Spinal cord (tissue), 9 donors: ENCODE measurements at regions not wholly inside any gene's neighbourhood (a gene's known extent, or its start where the extent isn't known, plus 50 kb on each side); places are given as distances from the start of the nearest gene placed in this dataset.

ENCODE experiments used
- DNase-seq, 6 donors: peaks; one replicate each; pipeline versions ENCODE4 v3.0.0 to v3.0.0-alpha.2; 2013 to 2015; ENCODE audit warnings: low spot score in 6 of 6, low read depth in 4 of 6
- H3K27ac ChIP-seq: one replicate; pipeline ENCODE4 v1.5.1; 2013; ENCODE audit warnings: low read depth, low read length, control low read depth
- H3K27me3 ChIP-seq: one replicate; pipeline ENCODE4 v1.6.1; 2013; ENCODE audit warnings: low read length; ENCODE audit not compliant: control insufficient read depth, insufficient read depth
- H3K36me3 ChIP-seq: one replicate; pipeline ENCODE4 v1.6.1; 2013; ENCODE audit warnings: low read length; ENCODE audit not compliant: control insufficient read depth, insufficient read depth
- H3K4me1 ChIP-seq: one replicate; pipeline ENCODE4 v1.6.1; 2013; ENCODE audit warnings: low read length; ENCODE audit not compliant: control insufficient read depth, insufficient read depth
- H3K4me3 ChIP-seq: one replicate; pipeline ENCODE4 v1.5.1; 2013; ENCODE audit warnings: low read depth, low read length, control low read depth
- H3K9me3 ChIP-seq: one replicate; pipeline ENCODE4 v1.6.1; 2013; ENCODE audit warnings: low read length; ENCODE audit not compliant: control insufficient read depth, insufficient read depth
- WGBS: methylation state at CpG from one replicate; pipeline ENCODE4 v1.1.5; 2013; ENCODE audit warnings: missing lambda C conversion rate; ENCODE audit not compliant: insufficient coverage; 5-methylcytosine and 5-hydroxymethylcytosine counted together
- donor health status: healthy.

- DNase-seq: peak in 2 of 6 donors; percentile 14 to 53
- H3K36me3 ChIP-seq: no peaks in the 10 kb centered on the region
- WGBS: 40% methylated on average over 1 of the region's 3 CpGs
- no peaks in the 10 kb centered on the region for H3K27me3 ChIP-seq
- H3K4me3 ChIP-seq: no peak overlapping the region
- peaks cover 7% of the 10 kb centered on the region for H3K4me1 ChIP-seq
- H3K9me3 ChIP-seq: no peaks in the 10 kb centered on the region
- H3K27ac ChIP-seq: no peak overlapping the region
Measured at GRCh38 chr10:125375210-125375609, 214.8 kb upstream of the CTBP2 start.

GRCh38 chr10:125373546-125373945, 213.2 kb upstream of the CTBP2 start:
- Histone ChIP-seq H3K9me3 (no peaks in the 10 kb centered on the region), H3K27ac (no peak overlapping the region), H3K4me3 (no peak overlapping the region), H3K36me3 (no peaks in the 10 kb centered on the region), H3K4me1 (peaks cover 8% of the 10 kb centered on the region), H3K27me3 (no peaks in the 10 kb centered on the region)
- 91% methylated on average over 6 of the region's 6 CpGs for WGBS
- DNase-seq: no peak

- H3K27ac ChIP-seq: no peak overlapping the region
- H3K36me3 ChIP-seq: no peaks in the 10 kb centered on the region
- no peak overlapping the region for H3K4me3 ChIP-seq
- WGBS: 14% methylated on average over 17 of the region's 17 CpGs
- H3K4me1 ChIP-seq: peaks cover 8% of the 10 kb centered on the region
- peak in 2 of 6 donors; percentile 32 to 90 for DNase-seq
- no peaks in the 10 kb centered on the region for H3K9me3 ChIP-seq
- no peaks in the 10 kb centered on the region for H3K27me3 ChIP-seq
Measured at GRCh38 chr10:125370578-125370977, 210.2 kb upstream of the CTBP2 start.

DNA sequence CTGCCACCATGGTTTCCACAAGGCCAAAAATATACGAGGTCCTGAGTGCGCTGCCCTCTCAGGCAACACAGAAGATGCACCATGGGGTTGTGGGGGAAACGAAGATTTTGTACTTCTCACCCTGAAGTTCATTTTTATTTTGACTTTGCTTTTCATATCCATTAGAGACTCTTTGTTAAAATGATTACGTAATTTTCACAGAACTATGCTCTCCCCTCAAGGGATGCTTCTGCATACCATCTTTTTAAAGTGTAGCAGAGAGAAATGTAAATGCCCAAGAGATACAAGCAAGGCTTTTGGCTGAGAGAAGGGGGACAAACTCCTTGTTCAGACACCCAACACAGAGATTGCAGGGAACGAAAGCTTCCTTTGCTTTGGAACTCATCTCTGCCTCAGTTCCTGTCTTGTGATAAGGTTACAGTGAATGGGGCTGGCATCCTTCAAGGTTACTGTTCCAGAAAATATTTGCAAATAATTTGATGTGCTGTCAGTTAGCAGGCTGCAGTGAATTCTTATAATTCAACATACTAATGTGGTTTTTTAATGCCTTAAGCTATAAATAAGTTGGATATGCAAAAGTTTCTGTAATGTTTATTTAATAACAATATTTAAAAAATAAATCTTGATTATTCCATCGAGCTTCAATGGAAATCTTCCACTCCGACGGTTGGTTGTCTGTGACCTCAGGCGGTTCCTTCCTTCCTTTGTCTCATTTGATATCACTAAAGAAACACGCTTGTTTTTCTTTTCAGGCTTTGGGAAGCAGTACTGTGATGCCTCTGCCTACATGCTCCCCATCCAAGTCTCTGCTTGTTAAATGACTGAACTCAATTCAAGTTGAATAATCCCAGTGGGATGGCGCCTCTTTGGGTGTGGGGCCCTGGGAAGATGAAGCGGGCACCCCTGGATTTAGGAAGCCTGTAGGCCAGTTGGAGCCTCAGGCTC, 209.3 kb upstream of the CTBP2 start:
- Histone ChIP-seq H3K27ac (no peak overlapping the region), H3K27me3 (no peaks in the 10 kb centered on the region), H3K9me3 (no peaks in the 10 kb centered on the region), H3K4me3 (no peak overlapping the region), H3K36me3 (no peaks in the 10 kb centered on the region), H3K4me1 (peaks cover 8% of the 10 kb centered on the region)
- WGBS: 92% methylated on average over 6 of the region's 12 CpGs
- no peak for DNase-seq

GRCh38 chr10:125368146-125368545, 207.8 kb upstream of the CTBP2 start:
- H3K36me3 ChIP-seq: no peaks in the 10 kb centered on the region

GRCh38 chr10:125363791-125364190, 203.4 kb upstream of the CTBP2 start:
- no peaks in the 10 kb centered on the region for H3K27me3 ChIP-seq
- no peaks in the 10 kb centered on the region for H3K9me3 ChIP-seq
- H3K36me3 ChIP-seq: no peaks in the 10 kb centered on the region

More at GRCh38 chr10:125368146-125368545, 207.8 kb upstream of the CTBP2 start:
- peaks cover 8% of the 10 kb centered on the region for H3K4me1 ChIP-seq
- H3K4me3 ChIP-seq: no peak overlapping the region
- H3K9me3 ChIP-seq: no peaks in the 10 kb centered on the region
- no peak for DNase-seq
- no peaks in the 10 kb centered on the region for H3K27me3 ChIP-seq
- no peak overlapping the region for H3K27ac ChIP-seq
- no CpG with 5 or more reads among the region's 1 CpG for WGBS

DNA sequence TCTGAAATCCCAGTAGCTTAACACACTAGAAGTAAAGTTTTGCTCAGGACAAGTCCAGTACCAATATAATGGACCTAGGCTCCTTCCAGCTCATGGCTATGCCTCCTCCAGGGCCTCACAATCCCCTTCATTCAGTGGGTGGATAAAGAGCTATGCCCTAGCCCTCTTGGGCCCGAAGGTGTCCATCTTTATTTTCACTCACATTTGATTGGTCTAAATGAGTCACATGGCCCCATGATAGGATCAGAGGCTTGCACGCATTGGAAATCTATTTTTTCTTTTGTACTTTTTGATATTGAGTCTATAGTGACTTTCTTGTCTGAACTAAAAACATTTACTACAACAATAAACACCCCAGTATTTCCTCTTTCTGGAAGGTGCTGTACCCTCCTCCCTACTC, 202.6 kb upstream of the CTBP2 start:
- Histone ChIP-seq H3K4me1 (no peaks in the 10 kb centered on the region), H3K9me3 (no peaks in the 10 kb centered on the region), H3K27me3 (no peaks in the 10 kb centered on the region), H3K27ac (no peak overlapping the region), H3K4me3 (no peak overlapping the region), H3K36me3 (no peaks in the 10 kb centered on the region)
- 100% methylated on average over 1 of the region's 2 CpGs for WGBS
- no peak for DNase-seq

More at GRCh38 chr10:125363791-125364190, 203.4 kb upstream of the CTBP2 start:
- DNase-seq: no peak
- no peak overlapping the region for H3K4me3 ChIP-seq
- H3K4me1 ChIP-seq: no peaks in the 10 kb centered on the region
- no peak overlapping the region for H3K27ac ChIP-seq

- no peaks in the 10 kb centered on the region for H3K4me1 ChIP-seq
- no peaks in the 10 kb centered on the region for H3K36me3 ChIP-seq
- DNase-seq: no peak
- no peak overlapping the region for H3K27ac ChIP-seq
- H3K9me3 ChIP-seq: no peaks in the 10 kb centered on the region
- no peak overlapping the region for H3K4me3 ChIP-seq
- no peaks in the 10 kb centered on the region for H3K27me3 ChIP-seq
Measured at GRCh38 chr10:125359401-125359800, 199.0 kb upstream of the CTBP2 start.

DNA sequence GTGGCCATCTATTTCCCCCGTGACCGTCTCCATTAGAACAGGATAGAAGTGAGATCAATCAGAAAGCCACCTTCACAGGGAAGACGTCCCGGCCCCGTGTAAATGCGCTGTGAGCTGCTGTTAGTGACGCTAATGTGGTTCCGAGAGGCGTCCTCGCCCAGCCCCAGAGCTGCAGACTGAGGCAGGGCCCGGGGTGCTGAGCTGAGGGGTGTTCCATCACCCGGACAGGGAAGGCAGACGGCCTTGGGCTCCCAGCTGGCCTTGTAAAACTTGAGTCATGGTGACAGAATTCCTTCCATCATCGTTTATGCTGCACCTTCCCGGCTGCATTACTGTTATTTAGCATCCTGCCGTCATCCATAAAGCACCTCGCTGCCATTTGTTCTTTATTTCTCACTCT, 195.3 kb upstream of the CTBP2 start:
- H3K9me3 ChIP-seq: no peaks in the 10 kb centered on the region
- peak in 1 of 6 donors; percentile 76 for DNase-seq
- no peaks in the 10 kb centered on the region for H3K36me3 ChIP-seq
- no peak overlapping the region for H3K27ac ChIP-seq
- H3K27me3 ChIP-seq: no peaks in the 10 kb centered on the region
- H3K4me3 ChIP-seq: no peak overlapping the region
- WGBS: 60% methylated on average over 15 of the region's 17 CpGs
- no peaks in the 10 kb centered on the region for H3K4me1 ChIP-seq

DNA sequence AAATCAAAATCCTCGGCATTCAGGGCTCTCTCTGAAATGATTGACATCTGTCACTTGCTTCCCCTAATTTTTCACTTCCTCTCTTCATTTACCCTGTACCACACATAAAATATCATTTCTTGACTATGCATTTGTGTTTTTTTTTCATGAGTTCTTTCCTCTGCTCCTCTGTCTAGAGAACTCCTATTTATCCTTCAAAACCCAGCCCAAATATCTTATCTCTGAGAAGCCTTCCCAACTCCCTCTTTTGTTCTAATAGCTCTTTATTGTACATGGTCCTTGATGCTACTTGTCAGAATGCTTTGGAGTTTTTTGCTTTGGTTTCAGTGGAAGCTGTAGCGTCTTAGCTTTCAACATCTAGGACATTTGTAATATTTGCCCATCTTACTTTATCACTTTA, 190.2 kb upstream of the CTBP2 start:
- DNase-seq: no peak
- WGBS: 88% methylated on average over 1 of the region's 2 CpGs
- no peak overlapping the region for H3K4me3 ChIP-seq
- H3K9me3 ChIP-seq: no peaks in the 10 kb centered on the region
- no peaks in the 10 kb centered on the region for H3K36me3 ChIP-seq
- no peaks in the 10 kb centered on the region for H3K4me1 ChIP-seq
- no peaks in the 10 kb centered on the region for H3K27me3 ChIP-seq
- no peak overlapping the region for H3K27ac ChIP-seq
